Hematopoietic multipotent progenitor cell treated with erythropoietin and hydrocortisone succinate and interleukin-3 and kit ligand, for 6 days (in vitro differentiated cells): ENCODE measurements at regions not wholly inside any gene's neighbourhood (a gene's known extent, or its start where the extent isn't known, plus 50 kb on each side); places are given as distances from the start of the nearest gene placed in this dataset.
"Not testable (repeated sequence)": the region's sequence is repeated elsewhere in the genome, so short reads cannot be mapped to it uniquely, and the experiment has no call there.

ENCODE experiments used
- DNase-seq: peaks from one replicate; pipeline ENCODE4 v3.0.0-alpha.2; 2015

DNA sequence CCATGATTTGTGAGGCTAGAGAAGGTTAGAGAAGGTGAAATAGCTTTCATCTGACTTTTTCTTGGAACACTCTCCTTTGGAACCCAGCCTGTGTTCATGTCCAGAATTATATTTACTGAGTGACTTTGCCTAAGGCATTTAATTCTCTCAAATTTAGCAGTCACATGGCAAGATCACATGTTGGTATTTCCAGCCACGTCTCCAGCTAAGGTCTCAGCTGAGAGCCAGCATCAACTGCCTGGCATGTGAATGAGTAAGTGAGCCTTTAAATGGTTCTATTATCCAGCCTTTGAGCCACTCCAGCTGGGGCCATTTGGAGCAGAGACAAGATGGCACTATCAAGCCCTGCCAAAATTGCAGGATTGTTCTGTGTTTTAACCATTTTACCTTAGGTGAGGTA lies 130.2 kb upstream of the SGO1 start:
- no peak for DNase-seq

DNA sequence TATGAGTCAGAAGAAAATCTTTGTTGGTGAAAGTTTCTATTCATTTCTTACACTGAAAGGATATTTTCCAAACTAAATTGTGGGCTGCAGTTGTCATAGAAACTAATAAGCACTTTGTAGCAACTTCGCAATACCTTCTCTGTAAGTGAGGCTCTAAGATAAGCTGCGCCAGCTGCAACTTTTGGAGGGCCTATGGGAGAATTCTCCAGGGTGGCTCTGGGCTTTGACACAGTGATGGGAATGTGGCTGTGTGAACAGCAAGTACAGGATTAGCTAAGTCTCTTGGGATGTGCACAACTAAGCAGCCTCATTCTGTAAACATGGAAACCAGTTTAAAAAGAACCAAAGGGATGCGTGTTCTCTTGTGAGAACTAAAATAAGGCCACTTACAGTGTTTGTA lies 124.6 kb upstream of the SGO1 start:
- DNase-seq, result no peak

DNA sequence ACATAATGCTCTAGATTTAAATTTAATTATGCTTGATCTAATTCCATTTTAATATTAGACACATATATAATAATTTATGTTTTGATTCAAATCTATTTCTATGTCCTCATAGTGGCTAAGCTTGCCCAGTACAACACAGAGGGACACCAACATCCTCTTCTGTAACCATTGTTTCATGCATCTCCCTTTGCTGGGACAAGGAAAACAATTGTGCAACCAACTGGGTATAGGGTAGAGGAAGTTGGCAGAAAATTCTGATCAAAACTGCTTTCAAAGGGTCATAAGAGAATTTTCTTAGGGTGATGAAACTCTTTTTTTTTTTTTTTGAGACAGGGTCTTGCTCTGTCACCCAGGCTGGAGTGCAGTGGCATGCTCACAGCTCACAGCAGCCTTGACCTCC lies 121.4 kb upstream of the SGO1 start:
- peak; percentile 12 for DNase-seq

DNA sequence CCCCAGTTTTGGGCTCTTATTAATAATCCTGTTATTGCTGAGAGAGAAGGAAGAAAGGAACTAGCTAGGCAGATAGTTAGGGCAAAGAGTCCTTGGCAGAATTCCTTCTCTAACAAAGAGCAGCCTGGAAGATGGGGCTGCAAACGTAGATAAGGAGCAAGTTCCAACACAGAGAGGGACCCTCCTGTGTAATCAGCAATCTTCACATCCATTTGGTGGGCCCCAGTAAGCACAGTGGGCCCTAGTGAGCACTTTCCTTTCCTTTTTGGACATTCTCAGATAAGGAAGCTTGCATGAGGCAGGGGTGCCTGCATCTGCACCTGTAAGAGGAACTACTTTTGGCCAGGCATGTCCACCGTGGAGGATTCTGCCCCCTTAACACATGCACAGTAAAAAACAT lies 119.6 kb upstream of the SGO1 start:
- no peak for DNase-seq

DNA sequence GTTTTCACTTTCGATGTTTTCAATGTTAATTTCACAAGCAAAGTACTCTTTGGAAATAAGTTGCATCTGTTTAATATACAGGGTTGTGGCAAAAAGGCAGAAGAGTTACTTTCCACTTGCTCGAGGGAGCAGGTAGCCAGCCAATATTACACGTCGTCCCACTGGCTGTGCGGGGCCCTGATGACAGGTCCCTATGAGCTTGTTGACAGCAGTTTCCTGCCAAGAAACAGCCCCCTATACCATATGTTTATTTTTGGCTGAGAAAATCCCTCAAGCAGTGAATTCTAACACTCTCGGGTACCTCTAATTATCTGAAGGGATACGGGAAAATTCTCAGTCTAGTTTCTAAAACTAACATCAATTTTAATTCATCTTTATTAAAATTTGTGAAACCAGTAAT lies 116.8 kb upstream of the SGO1 start:
- no peak for DNase-seq

DNA sequence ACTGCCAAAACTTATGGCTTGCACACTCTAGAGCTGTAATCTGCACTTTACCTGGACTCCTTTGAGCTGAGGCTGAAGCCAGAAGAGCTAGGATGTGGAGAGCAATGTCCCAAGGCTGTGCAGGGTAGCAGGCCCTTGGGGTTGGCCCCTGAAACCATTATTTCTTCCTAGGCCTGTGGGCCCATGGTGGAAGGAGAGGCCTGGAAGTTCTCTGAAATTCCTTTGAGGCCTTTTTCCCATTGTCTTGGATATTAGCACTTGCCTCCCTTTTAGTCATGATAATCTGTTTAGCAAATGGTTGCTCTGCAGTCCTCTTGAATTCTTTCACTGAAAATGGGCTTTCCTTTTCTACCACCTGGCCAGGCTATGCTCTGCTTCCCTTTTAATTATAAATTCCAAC lies 102.0 kb upstream of the SGO1 start:
- no peak for DNase-seq

DNA sequence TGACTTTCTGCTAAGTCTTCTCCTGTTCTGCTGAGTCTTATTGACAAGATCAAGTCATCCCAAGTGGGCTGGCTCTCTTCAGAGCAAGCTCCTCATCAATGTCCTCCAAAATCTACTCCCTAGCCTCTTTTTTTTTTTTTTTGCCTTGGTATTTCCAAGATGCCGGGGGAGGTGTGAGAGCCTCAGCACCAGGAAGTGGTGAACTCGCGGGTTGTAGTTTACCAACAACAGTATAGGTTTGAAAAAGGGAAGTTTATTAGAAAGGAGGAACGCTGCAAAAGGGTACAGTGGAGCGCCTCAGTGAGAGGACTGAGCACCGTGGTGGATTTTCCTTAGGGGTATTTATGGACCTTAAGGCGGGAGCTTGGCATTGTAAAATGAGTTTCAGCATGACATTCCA lies 94.3 kb upstream of the SGO1 start:
- peak; percentile 35 for DNase-seq

DNA sequence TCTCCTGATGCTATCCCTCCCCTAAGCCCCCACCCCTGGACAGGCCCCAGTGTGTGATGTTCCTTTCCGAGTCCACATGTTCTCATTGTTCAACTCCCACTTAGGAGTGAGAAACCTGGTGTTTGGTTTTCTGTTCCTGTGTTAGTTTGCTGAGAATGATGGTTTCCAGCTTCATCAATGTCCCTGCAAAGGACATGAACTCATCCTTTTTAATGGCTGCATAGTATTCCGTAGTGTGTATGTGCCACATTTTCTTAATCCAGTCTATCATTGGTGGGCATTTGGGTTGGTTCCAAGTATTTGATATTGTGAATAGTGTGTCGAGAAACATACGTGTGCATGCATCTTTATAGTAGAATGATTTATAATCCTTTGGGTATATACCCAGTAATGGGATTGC lies 80.0 kb upstream of the SGO1 start:
- not testable (repeated sequence) for DNase-seq

DNA sequence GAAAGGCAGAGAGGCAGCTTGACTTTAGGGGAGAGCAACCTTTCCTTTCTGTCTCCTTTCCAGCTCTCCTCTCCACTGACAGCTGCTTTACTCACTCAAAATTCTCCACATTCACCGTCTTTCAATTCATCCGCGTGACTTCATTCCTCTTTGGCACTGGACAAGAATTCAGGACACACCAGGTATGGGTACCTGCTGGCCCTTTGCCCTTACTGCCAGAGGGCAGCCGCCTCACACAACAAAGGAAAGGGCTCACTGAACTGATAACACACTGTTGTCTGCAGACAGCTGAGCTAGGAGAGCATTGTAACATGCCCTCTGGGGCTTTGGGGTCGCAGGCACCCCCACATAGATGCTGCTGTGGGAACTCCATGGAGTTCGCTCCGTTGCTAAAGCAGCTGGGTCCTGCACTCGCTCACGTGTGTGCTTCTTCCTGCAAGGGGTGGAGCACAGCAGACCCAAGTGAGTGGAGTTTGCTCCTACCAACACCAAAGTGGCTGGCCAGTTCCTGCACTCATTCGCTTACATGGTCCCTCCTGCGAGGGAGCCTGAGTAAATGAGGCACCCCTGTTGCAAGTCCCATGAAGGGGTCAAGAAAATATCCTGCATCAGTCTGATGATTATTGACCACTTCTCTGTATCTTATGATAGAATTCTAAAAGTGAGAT lies 79.0 kb upstream of the SGO1 start:
- no peak for DNase-seq

DNA sequence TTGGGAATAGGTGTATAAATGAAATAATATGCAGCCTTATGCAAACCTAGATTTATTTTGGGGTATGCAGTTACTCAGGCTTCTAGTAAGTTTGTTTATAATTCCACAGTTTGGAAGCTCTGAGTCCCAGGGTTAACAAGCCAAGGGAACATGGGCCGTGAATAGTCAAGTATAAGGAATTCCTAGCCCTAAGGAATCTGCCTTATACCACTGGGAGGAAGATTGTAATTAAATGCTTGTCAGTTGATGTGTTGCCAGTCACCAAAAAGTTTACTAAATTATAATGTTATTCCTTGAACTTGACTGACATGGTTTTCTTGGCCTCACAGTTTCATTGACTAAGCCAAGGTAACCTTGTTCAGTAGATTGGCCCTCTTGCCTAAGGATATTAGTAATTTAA lies 72.4 kb upstream of the SGO1 start:
- DNase-seq, result no peak

DNA sequence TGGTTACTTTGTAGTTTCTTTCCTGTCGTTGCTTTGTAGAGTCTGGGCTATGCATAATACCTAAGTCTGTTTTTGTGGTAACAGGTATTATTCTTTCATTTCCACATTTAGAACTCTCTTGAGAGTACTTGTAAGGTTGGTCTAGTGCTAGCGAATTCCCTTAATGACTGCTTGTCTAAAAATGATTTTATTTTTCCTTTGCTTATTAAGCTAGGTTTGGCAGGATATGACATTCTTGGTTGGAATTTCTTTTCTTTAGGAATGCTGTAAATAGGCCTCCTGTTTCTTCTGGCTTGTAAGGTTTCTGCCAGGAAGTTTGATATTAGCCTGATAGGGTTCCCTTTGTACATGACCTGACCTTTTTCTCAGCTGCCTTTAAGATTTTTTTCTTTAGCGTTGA lies 70.1 kb upstream of the SGO1 start:
- no peak for DNase-seq

DNA sequence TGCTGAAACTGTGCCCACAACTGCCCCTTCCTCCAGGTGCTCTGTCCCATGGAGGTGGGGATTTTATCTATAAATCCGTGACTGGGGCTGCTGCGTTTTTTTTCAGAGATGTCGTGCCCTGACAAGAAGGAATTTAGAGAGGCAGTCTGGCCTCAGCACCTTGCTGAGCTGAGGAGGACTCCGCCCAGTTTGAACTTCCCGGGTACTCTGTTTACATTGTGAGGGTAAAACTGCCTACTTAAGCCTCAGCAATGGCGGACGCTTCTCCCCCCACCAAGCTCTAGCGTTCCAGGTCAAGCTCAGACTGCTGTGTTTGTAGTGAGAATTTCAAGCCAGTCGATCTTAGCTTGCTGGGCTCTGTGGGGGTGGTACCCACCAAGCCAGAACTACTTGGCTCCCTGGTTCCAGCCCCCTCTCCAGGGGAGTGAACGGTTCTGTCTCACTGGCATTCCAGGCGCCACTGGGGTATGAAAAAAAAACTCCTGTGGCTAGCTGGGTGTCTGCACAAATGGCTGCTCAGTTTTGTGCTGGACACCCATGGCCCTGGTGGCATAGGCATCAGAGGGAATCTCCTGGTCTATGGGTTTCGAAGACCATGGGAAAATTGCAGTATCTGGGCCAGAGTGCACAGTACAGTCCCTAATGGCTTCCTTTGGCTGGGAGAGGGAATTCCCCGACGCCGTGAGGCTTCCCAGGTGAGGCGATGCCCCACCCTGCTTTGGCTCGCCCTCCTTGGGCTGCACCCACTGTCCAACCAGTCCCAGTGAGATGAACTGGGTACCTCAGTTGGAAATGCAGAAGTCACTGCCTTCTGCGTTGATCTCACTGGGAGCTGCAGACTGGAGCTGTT lies 68.5 kb upstream of the SGO1 start:
- DNase-seq, result no peak

DNA sequence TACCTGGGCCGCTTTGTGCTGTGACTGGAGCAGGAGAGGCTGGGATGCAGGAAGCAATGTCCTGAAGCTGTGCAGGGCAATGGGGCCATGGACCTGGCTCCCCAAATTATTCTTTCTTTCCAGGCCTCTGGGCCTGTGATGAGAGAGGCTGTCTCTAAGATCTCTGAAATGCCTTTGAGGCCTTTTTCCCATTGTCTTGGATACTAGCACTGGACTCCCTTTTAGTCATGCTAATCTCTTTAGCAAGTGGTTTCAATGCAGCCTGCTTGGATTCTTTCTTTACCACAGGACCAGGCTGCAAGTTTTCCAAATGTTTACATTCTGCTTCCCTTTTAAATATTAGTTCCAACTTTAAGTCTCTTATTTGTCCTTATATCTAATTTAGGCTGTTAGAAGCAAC lies 64.8 kb upstream of the SGO1 start:
- DNase-seq, result no peak

DNA sequence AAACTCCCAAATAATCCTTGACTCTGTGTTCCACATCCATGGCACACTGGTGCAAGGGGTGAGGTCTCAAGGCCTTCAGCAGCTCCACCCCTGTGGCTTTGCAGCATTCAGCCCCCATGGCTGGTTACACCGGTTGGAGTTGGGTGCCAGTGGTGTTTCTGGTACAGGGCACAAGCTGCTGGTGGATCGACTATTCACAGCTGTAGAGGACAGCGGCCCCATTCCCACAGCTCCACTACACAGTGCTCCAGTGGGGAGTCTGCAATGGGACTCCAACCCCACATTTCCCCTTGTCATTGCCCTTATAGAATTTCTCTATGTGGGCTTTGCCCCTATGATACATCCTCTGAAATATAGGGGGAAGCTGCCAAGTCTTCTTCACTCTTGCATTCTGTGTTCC lies 64.3 kb upstream of the SGO1 start:
- DNase-seq, result no peak

DNA sequence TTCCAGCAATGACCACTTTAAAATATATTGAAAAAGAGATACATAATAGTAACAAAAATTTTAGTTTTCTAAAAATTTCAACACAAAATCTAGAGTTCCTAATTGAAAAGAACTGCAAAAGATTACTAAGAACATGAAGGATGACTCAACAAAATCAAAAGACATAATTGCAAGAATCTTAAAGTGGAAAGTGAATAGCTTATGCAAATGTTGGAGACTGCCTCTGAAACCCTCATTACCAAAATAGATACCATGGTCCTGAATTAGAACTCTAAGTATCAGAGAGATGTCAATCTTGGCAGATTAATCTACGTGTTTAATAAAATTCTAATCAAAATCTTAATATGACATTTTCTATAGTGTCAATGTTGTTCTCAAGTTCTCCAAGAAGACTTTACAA lies 60.7 kb upstream of the SGO1 start:
- DNase-seq, result no peak

DNA sequence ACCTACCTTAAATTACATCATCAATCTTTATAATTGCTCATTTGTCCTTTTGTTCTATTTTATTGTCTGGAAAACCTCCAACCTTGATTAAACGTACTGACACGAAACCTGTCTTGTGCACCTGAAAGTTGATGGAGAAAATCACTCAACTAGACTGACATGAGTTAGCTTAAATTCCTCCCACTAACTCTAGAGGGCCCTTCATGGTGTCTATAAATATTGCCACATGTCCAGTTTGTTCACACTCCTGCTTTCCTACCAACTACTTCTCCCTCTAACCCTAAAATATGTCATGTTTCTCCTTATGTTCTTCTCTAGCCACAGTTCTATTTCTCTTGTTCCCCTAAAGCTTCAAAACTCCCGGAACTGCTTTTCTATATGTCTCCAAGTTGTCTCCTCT lies 59.8 kb upstream of the SGO1 start:
- peak; percentile 4 for DNase-seq

DNA sequence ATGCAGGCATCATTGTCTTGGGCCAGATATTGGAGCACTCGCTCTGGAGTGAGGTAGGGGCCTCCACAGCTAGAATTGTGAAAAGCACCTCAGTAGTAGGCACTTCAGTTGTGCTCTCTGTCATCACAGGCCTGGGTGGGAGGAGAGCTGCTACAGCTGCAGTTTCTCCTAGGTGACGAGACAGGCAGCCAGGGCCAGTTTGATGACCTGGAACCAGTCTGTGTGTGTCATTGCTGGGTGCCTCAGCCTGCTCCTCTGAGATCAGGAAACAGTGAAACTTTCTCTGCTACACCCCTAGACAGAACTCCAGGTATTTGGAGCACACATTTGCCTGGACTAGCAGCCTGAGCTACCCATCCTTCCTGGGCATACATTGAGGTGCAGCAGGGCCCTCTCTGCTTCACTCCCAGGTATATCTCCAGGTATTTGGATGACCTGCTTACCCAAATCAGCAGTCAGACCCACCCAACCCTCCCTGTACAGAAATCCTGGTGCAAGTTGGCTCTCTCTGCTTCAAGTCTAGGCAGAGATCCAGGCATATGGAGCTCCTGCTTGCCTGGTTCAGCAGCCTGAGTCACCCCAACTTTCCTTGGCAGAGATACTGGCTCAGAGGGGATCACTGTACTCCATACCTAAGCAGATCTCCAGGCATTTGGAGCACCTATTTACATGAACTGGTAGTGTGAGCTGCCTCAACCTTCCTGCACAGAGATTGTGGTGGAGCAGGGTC lies 54.3 kb upstream of the SGO1 start:
- no peak for DNase-seq

DNA sequence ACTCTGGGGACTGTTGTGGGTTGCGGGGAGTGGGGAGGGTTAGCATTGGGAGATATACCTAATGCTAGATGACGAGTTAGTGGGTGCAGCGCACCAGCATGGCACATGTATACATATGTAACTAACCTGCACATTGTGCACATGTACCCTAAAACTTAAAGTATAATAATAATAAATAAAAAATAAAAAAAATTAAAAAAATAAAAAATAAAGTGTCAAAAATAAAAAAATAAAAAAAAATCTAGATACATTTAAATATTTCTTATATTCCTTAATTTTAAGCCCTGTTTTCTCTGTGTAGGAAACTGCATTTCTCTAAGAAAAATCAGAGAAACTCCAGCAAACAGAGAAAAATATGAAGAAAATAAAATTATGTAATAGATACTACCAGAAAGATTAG lies 52.2 kb upstream of the SGO1 start:
- DNase-seq, result not testable (repeated sequence)

DNA sequence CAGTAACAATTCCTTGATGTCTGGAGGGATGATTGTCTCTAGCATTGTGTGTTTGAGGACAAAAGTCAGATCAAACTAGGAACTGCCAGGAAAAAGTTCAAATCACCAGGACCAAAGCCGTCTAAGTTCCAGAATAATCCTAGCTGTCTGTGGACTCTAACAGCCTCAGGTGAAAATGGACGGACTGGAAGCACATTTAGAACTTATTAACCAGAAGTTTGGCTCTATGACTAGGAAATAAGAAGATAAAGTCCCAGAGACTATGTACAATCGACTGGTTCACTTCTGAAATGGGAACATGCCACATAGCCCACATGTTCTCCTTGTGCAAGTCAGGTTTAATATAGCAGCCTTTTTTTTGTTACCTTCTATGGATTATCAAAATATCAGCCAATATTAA lies 50.6 kb upstream of the SGO1 start:
- no peak for DNase-seq
